ENCODE measurements at regions not wholly inside any gene's neighbourhood (a gene's known extent, or its start where the extent isn't known, plus 50 kb on each side); places are given as distances from the start of the nearest gene placed in this dataset.

GRCh38 chr12:124680863-124681778, 113.7 kb upstream of the NCOR2 start:
- H3K9me3 ChIP-seq (ENCODE audit: control insufficient read depth, insufficient read depth, low read length), result no peaks in the 10 kb centered on the region
- in situ Hi-C loops (cut with MboI; ENCODE audit: low sequenced_read_pairs), result no loop called here
- peak overlapping the region; percentile 58 for H2BK5ac ChIP-seq (ENCODE audit: low read depth, low read length, poor library complexity, severe bottlenecking)
- H3K9ac ChIP-seq (ENCODE audit: low read depth, low read length), result peak overlapping the region; percentile 26; the same call in 1 of the 2 replicates
- H4K5ac ChIP-seq (ENCODE audit: low read depth, low read length), result peak overlapping the region; percentile 50
- peak overlapping the region; percentile 79 for H2AFZ ChIP-seq (replicated peaks; ENCODE audit: low read length, poor library complexity)
- intact Hi-C loops (cut with micrococcal nuclease), result loop anchor here (1.0 to 5.0 kb wide), 2 partner anchors 86 to 113 kb away; no protein-coding TSS in a partner anchor
- peak overlapping the region; percentile 85; the same call in 2 of the 3 replicates for H2BK15ac ChIP-seq (ENCODE audit: low read depth, low read length)
- DNase-seq (peak; percentile 95), ATAC-seq (ENCODE audit: low read depth) (peak; percentile 76)
- peak overlapping the region; percentile 90 for H3K4ac ChIP-seq (ENCODE audit: low read depth, low read length)
- no peaks in the 10 kb centered on the region for H3K27me3 ChIP-seq (ENCODE audit: control insufficient read depth, insufficient read depth, low read length)
- peak overlapping the region; percentile 80 for H4K91ac ChIP-seq (ENCODE audit: insufficient read depth, low read depth, low read length)
- peak overlapping the region; percentile 90; the same call in 1 of the 2 replicates for H3K23ac ChIP-seq (ENCODE audit: low read depth, low read length)
- no peaks in the 10 kb centered on the region for H4K20me1 ChIP-seq (ENCODE audit: insufficient read depth, low read length)
- peak overlapping the region; percentile 35 for H3K18ac ChIP-seq (ENCODE audit: low read depth, low read length)
- no peak overlapping the region for H3K56ac ChIP-seq (ENCODE audit: extremely low read depth, insufficient read depth, low read length)
- H3K27ac ChIP-seq (ENCODE audit: insufficient read depth, low read length), result peak overlapping the region; percentile 74
- H3K79me1 ChIP-seq (ENCODE audit: low read depth in 1 of 2, low read length in 2 of 2), result peaks cover 0 to 6% of the 10 kb centered on the region in 2 experiments; a peak in 1 of 4 replicates
- no peak overlapping the region for H3K4me3 ChIP-seq (ENCODE audit: insufficient read depth, low read depth, low read length)
- H2AK5ac ChIP-seq (ENCODE audit: low read depth, low read length), result peak overlapping the region; percentile 91
- ChIA-PET POLR2A (ENCODE audit: unreplicated experiment) (no interaction called here), CTCF (interaction anchor here (0.9 kb wide), 1 partner anchor 26 kb away, joined by 3 read pairs; no protein-coding TSS in a partner anchor)
- peak overlapping the region; percentile 89 for H2BK120ac ChIP-seq (ENCODE audit: low read depth, low read length)
- BruUV-seq (replicated peaks), result no TSS peak
- peak overlapping the region; percentile 21 to 70; a peak in 3 of 4 replicates for H4K8ac ChIP-seq (ENCODE audit: low read depth in 2 of 2, low read length in 2 of 2)
- peak overlapping the region; percentile 75 for H2BK20ac ChIP-seq (ENCODE audit: low read depth, low read length)
- peak overlapping the region; percentile 71 for H3K14ac ChIP-seq (replicated peaks; ENCODE audit: low read depth, low read length)
- peak overlapping the region; percentile 75 for H2AK9ac ChIP-seq (replicated peaks; ENCODE audit: low read depth, low read length, poor library complexity)
- H3K36me3 ChIP-seq (ENCODE audit: control insufficient read depth, insufficient read depth, low read length), result no peaks in the 10 kb centered on the region
- H3K4me2 ChIP-seq (ENCODE audit: low read depth, low read length), result no peak overlapping the region
- dilution Hi-C loops (cut with HindIII; ENCODE audit: low sequenced_read_pairs, unreplicated experiment), result loop anchor here (10.0 kb wide), 1 partner anchor 54 kb away; no protein-coding TSS in a partner anchor
- WGBS, 2 experiments (ENCODE audit: extremely low coverage in 2 of 2, insufficient read length in 1 of 2), result 80% methylated on average over 1 of the region's 21 CpGs; no CpG with 5 or more reads in 1 of the 2 experiments
- peaks cover 38% of the 10 kb centered on the region for H3K4me1 ChIP-seq (ENCODE audit: control insufficient read depth, insufficient read depth, low read length)
- TF ChIP-seq CTCF (conservative IDR thresholded peaks at IDR 0.05; ENCODE audit: low read depth, low read length), result peak; percentile 51; the same call in 1 of the 2 replicates
- TF ChIP-seq FOS (IDR thresholded peaks at IDR 0.05; ENCODE audit: low read depth, low read length), result peak; percentile 86
- peak; percentile 34; the same call in 1 of the 2 replicates for TF ChIP-seq BHLHE40 (IDR thresholded peaks at IDR 0.05; ENCODE audit: low read depth, low read length)
- TF ChIP-seq CHD1 (IDR thresholded peaks at IDR 0.05; ENCODE audit: low read depth, low read length), result no peak
- no peak for TF ChIP-seq RFX5 (IDR thresholded peaks at IDR 0.05; ENCODE audit: low read depth, low read length)
- TF ChIP-seq CEBPB (IDR thresholded peaks at IDR 0.05; ENCODE audit: low read depth, low read length), result peak; percentile 42; the same call in 1 of the 2 replicates
- peak; percentile 51 for TF ChIP-seq SMC3 (IDR thresholded peaks at IDR 0.05; ENCODE audit: low read depth, low read length)
- TF ChIP-seq RAD21 (IDR thresholded peaks at IDR 0.05; ENCODE audit: low read length), result peak; percentile 53
- peak; percentile 46; the same call in 1 of the 2 replicates for TF ChIP-seq NFE2L2 (IDR thresholded peaks at IDR 0.05; ENCODE audit: low read depth, low read length)
- peaks cover 16% of the 10 kb centered on the region for H3K9me1 ChIP-seq (ENCODE audit: insufficient read depth, low read length)

All from IMR-90 (cell line).